ENCODE measurements at regions not wholly inside any gene's neighbourhood (a gene's known extent, or its start where the extent isn't known, plus 50 kb on each side); places are given as distances from the start of the nearest gene placed in this dataset.

DNA sequence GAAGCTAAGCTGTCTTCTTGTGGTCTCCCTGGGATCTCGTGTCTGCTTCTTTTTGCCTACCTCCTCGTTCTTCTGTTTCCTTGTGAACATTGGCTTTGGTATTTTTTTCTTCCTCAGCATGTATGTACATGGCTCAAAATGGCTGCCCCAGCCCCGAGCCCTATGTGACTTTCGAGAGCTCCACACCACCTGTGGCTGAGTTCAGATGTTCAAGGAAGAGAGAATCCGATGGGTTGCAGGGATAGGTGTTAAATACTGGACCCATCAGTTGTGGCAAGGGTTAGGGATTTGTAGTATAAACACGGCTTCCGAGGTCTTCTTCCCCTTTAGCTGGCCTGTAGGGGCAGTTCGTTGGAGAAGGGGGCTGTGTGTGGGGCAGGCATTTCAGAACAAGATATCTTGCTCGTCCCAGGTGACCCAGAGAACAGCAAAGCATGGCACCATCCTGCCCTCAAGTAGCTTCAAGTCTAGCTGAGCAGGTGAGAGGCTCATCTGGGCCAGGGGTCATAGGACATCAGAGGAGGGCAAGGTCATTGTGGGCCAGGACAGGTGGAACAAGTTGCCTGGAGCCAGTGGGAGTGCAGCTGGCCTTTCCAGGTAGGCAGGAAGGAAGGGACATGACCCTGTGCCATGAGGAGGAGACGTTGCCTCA, 57.2 kb upstream of the COMTD1 start:
- in situ Hi-C loops (cut with MboI) (no loop called here), intact Hi-C loops (cut with micrococcal nuclease; ENCODE audit: unreplicated experiment) (no loop called here)
- ChIA-PET RAD21 (ENCODE audit: unreplicated experiment) (no interaction called here), SMC1A (ENCODE audit: uncharacterized antibody, unreplicated experiment) (no interaction called here), CTCF (interaction anchor here (0.8 kb wide), 1 partner anchor 10 kb away, joined by 6 read pairs; no protein-coding TSS in a partner anchor), POLR2A (interaction anchor here (0.5 kb wide), 1 partner anchor 95 kb away, joined by 3 read pairs; no protein-coding TSS in a partner anchor)
- no peak for ATAC-seq
- DNase-seq (ENCODE audit: low read depth, low spot score), result no peak
- no peak overlapping the region for H3K4me3 ChIP-seq
- peaks cover 4 to 7% of the 10 kb centered on the region in 2 experiments; a peak in 3 of 4 replicates for H3K27me3 ChIP-seq (replicated peaks in 1 of 2; ENCODE audit: control insufficient read depth in 2 of 2, insufficient read depth in 2 of 2, low read length in 1 of 2)
- 26% methylated on average over 10 of the region's 10 CpGs for WGBS (ENCODE audit: insufficient coverage, insufficient replicate concordance, low lambda C conversion rate, missing lambda C conversion rate)
- H3K4me1 ChIP-seq (ENCODE audit: control insufficient read depth, insufficient read depth, low read length), result no peaks in the 10 kb centered on the region
- no peaks in the 10 kb centered on the region for H4K20me1 ChIP-seq (ENCODE audit: control insufficient read depth, insufficient read depth)
- H3K9ac ChIP-seq (ENCODE audit: control insufficient read depth, insufficient read depth, low read length), result no peak overlapping the region
- no peak overlapping the region for H2AFZ ChIP-seq (ENCODE audit: control insufficient read depth, low read depth, low read length)
- no peak for FAIRE-seq
- BruUV-seq (replicated peaks), result no TSS peak
- H3K79me2 ChIP-seq (ENCODE audit: control insufficient read depth, insufficient read depth, low read length), result no peaks in the 10 kb centered on the region
- H3K27ac ChIP-seq (ENCODE audit: control insufficient read depth, insufficient read depth), result no peak overlapping the region
- TF ChIP-seq BCL11A (IDR thresholded peaks at IDR 0.05; ENCODE audit: low read depth, low read length), result no peak
- TF ChIP-seq LARP7 (IDR thresholded peaks at IDR 0.05), result no peak
- no peak for TF ChIP-seq IKZF1 (conservative IDR thresholded peaks at IDR 0.05)
- TF ChIP-seq NR2C1 (IDR thresholded peaks at IDR 0.05), result no peak
- TF ChIP-seq E2F8 (IDR thresholded peaks at IDR 0.05; ENCODE audit: low read depth, partially characterized antibody), result no peak
- TF ChIP-seq JUND (IDR thresholded peaks at IDR 0.05; ENCODE audit: low read depth, low read length), result no peak
- no peak for TF ChIP-seq NBN (IDR thresholded peaks at IDR 0.05)
- no peak for TF ChIP-seq FOXK2 (IDR thresholded peaks at IDR 0.05)
- no peak for TF ChIP-seq SIX5 (IDR thresholded peaks at IDR 0.05; ENCODE audit: low read depth, low read length, severe bottlenecking)
- TF ChIP-seq, protein P1, sequence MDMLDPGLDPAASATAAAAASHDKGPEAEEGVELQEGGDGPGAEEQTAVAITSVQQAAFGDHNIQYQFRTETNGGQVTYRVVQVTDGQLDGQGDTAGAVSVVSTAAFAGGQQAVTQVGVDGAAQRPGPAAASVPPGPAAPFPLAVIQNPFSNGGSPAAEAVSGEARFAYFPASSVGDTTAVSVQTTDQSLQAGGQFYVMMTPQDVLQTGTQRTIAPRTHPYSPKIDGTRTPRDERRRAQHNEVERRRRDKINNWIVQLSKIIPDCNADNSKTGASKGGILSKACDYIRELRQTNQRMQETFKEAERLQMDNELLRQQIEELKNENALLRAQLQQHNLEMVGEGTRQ (IDR thresholded peaks at IDR 0.05; ENCODE audit: borderline replicate concordance, low read depth, low read length), result no peak
- TF ChIP-seq NRF1 (conservative IDR thresholded peaks at IDR 0.05; ENCODE audit: low read depth, low read length), result no peak
- no peak for TF ChIP-seq BCL3 (IDR thresholded peaks at IDR 0.05; ENCODE audit: borderline replicate concordance, insufficient read depth, low read depth, low read length, poor library complexity, severe bottlenecking)
- TF ChIP-seq MXI1 (IDR thresholded peaks at IDR 0.05; ENCODE audit: low read depth, low read length), result no peak
- no peak for TF ChIP-seq ZNF622 (IDR thresholded peaks at IDR 0.05)
- H3K9me3 ChIP-seq (replicated peaks; ENCODE audit: control insufficient read depth, insufficient read depth, low read length), result no peaks in the 10 kb centered on the region; the same call in 2 of the 3 replicates
- H3K4me2 ChIP-seq (ENCODE audit: control insufficient read depth, insufficient read depth), result no peak overlapping the region
- H3K36me3 ChIP-seq (ENCODE audit: control insufficient read depth in 2 of 2, insufficient read depth in 2 of 2, low read length in 1 of 2), result no peaks in the 10 kb centered on the region

All from GM12878 (cell line).